Progenitor cell of endocrine pancreas (in vitro differentiated cells): ENCODE measurements at regions not wholly inside any gene's neighbourhood (a gene's known extent, or its start where the extent isn't known, plus 50 kb on each side); places are given as distances from the start of the nearest gene placed in this dataset.

Experiments used
- DNase-seq: peaks from one replicate; pipeline ENCODE4 v3.0.0; 2021; ENCODE audit warnings: low spot score; ENCODE audit not compliant: unreplicated experiment
- H3K27ac Mint-ChIP-seq: 2 replicates; pipeline ENCODE4 v1.8.0; 2021; ENCODE audit warnings: mild to moderate bottlenecking, moderate library complexity, mixed read lengths
- H3K27me3 Mint-ChIP-seq: 2 replicates; pipeline ENCODE4 v1.8.0; 2021; ENCODE audit warnings: mixed read lengths
- H3K36me3 Mint-ChIP-seq: 2 replicates; pipeline ENCODE4 v1.8.0; 2022; ENCODE audit warnings: mixed read lengths; ENCODE audit not compliant: insufficient read depth
- H3K4me1 Mint-ChIP-seq: 2 replicates; pipeline ENCODE4 v1.8.0; 2021; ENCODE audit warnings: low read depth, mixed read lengths
- H3K4me3 Mint-ChIP-seq: 2 replicates; pipeline ENCODE4 v1.8.0; 2021; ENCODE audit warnings: low read depth, mild to moderate bottlenecking, moderate library complexity, mixed read lengths
- H3K9me3 Mint-ChIP-seq: 2 replicates; pipeline ENCODE4 v1.8.0; 2021; ENCODE audit warnings: low read depth, mixed read lengths
- TF ChIP-seq, protein P1 (sequence below): fragments of 200-600 bp; sonication (generic); IDR thresholded peaks from one replicate; pipeline ENCODE4 v1.5.0; 2021; ENCODE audit warnings: antibody characterized with exemption, mild to moderate bottlenecking; ENCODE audit not compliant: unreplicated experiment

DNA sequence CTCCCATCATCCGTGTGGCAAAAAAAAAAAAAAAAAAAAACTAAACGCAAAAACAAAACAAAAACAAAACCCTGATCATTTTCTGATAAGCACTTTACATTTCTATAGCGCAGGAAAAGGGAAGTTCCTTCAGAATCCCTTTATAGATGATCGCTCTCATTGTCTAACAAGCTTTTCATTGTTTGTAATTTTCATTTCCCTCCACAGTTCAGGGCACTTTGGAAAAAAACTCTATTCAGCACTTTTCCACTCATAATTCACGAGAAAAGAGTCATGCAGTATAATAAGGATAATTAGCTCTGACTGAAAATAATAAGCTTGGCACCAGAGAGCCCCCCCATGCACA, 89.4 kb upstream of the ATXN1 start:
- Mint-ChIP-seq H3K4me1 (peaks cover 44% of the 10 kb centered on the region), H3K36me3 (no peaks in the 10 kb centered on the region), H3K9me3 (no peaks in the 10 kb centered on the region), H3K27me3 (no peaks in the 10 kb centered on the region), H3K4me3 (no peak overlapping the region), H3K27ac (peak overlapping the region; percentile 89)
- TF ChIP-seq, protein P1, sequence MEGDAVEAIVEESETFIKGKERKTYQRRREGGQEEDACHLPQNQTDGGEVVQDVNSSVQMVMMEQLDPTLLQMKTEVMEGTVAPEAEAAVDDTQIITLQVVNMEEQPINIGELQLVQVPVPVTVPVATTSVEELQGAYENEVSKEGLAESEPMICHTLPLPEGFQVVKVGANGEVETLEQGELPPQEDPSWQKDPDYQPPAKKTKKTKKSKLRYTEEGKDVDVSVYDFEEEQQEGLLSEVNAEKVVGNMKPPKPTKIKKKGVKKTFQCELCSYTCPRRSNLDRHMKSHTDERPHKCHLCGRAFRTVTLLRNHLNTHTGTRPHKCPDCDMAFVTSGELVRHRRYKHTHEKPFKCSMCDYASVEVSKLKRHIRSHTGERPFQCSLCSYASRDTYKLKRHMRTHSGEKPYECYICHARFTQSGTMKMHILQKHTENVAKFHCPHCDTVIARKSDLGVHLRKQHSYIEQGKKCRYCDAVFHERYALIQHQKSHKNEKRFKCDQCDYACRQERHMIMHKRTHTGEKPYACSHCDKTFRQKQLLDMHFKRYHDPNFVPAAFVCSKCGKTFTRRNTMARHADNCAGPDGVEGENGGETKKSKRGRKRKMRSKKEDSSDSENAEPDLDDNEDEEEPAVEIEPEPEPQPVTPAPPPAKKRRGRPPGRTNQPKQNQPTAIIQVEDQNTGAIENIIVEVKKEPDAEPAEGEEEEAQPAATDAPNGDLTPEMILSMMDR = no peak
- DNase-seq = no peak

DNA sequence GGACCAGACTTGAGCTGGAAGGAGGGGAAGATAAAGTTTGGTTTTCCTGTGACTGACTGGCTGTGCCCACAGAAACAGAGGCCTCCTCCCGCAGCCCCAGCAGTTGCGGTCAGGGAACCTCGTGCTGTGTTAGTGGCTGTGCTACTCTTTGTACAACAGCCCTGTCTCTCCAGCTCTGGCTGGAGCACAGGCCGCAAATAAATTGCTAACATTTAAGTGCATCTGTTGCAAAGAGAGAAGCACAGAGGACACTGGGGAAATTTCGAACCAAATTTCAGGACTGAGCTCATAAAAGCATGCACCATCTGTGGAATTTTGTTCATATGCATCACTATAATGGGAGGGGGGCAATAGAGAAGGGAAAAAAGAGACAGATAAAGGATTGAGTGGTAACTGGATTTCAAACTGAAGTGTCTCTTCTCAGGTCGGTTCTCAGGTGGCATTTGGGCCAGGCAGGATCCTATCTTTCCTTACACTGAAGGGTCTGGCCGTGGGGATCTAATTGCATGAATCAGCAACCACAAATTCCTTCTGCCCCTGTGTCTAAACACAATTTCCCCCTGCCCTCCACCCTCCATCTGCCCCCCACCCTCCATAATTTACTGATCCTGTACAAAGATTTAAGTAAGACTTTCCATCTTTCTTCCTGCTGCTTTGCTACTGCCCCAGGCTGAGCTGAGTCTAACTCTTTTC, 88.9 kb upstream of the ATXN1 start:
- no peak for DNase-seq
- H3K36me3 Mint-ChIP-seq = no peaks in the 10 kb centered on the region
- H3K27me3 Mint-ChIP-seq = no peaks in the 10 kb centered on the region
- no peak overlapping the region for H3K4me3 Mint-ChIP-seq
- H3K27ac Mint-ChIP-seq = peak overlapping the region; percentile 89
- TF ChIP-seq, protein P1 = no peak
- H3K9me3 Mint-ChIP-seq = no peaks in the 10 kb centered on the region
- peaks cover 40% of the 10 kb centered on the region for H3K4me1 Mint-ChIP-seq

DNA sequence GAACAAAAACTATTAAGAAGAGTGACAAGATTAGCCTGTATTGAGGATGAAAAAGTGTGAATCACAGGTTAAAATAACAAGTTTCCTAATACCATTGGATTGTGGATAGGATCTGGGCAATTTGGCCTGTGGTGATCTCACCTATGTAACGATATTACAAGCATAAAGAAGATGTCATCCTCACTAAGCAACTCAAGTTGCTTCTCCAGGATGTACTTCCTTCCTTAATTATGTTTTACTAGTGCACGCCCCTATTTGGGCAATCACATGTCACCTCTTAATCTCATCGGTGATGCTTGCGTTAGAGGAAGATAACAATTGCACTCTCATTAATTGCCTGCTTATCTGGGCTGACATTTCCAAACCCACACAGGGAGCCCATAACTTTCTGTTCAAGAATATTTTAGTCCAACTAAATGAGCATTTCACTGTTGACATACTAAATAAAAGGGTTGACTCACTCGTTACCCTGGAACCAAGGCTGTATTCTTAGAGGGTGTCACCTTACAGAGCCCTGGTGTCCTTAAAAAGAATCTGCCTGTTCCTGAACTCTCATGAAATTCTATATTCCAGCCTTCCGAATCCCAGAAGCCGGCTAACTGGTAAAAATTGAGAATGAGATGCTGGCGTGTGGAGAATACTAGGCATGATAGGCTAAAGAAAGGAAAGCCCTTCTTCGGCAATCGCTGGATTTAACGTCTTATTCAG, 88.2 kb upstream of the ATXN1 start:
- H3K27me3 Mint-ChIP-seq = no peaks in the 10 kb centered on the region
- TF ChIP-seq, protein P1 = no peak
- peak overlapping the region; percentile 89 for H3K27ac Mint-ChIP-seq
- DNase-seq = no peak
- no peaks in the 10 kb centered on the region for H3K9me3 Mint-ChIP-seq
- H3K36me3 Mint-ChIP-seq = no peaks in the 10 kb centered on the region
- no peak overlapping the region for H3K4me3 Mint-ChIP-seq
- peaks cover 36% of the 10 kb centered on the region for H3K4me1 Mint-ChIP-seq

DNA sequence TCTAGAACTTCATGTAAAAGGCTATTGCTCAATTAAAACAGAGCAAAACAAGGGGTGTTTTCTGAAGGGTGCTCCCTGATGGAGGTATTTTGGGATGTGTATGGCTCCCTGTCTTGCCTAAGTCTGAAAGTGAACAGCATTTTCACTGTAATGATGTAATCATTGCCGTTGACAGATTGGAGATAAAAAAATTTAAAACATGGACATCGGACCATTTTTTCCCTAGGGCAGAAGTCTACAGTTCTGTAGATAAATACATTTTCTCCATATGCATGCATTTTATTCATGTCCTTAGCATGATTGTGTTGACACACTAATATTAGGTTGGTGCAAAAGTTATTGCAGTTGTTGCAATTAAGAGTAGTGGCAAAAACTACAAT, 85.1 kb upstream of the ATXN1 start:
- no peak overlapping the region for H3K4me3 Mint-ChIP-seq
- H3K4me1 Mint-ChIP-seq = peaks cover 31% of the 10 kb centered on the region
- no peak for DNase-seq
- H3K27me3 Mint-ChIP-seq = no peaks in the 10 kb centered on the region
- no peaks in the 10 kb centered on the region for H3K9me3 Mint-ChIP-seq
- TF ChIP-seq, protein P1 = no peak
- no peak overlapping the region for H3K27ac Mint-ChIP-seq
- no peaks in the 10 kb centered on the region for H3K36me3 Mint-ChIP-seq

DNA sequence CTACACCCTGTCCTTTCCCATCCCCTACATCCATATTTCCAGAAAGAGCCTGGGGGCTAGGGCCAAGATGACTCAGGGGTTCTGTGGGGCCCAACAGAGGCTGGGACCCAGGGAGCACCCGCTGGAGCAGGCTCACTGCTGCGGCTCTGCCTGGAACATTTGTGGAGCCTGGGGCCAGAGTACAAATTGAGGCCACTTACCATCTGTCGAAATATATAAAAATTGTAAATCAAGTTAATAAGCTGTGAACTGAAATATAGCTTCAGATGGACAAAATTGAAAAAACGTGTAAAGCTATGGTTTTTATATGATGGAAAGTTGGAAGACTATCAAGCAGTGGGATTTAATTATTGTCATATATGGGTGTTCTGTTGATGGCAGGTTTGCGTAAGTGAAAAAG, 82.9 kb upstream of the ATXN1 start:
- Mint-ChIP-seq H3K27ac (no peak overlapping the region), H3K9me3 (no peaks in the 10 kb centered on the region), H3K4me1 (peaks cover 20% of the 10 kb centered on the region), H3K4me3 (no peak overlapping the region), H3K36me3 (no peaks in the 10 kb centered on the region), H3K27me3 (no peaks in the 10 kb centered on the region)
- no peak for DNase-seq
- TF ChIP-seq, protein P1 = no peak
